ENCODE measurements at regions not wholly inside any gene's neighbourhood (a gene's known extent, or its start where the extent isn't known, plus 50 kb on each side); places are given as distances from the start of the nearest gene placed in this dataset.

- no peak overlapping the region for H3K9ac ChIP-seq (ENCODE audit: low read length)
- H3K36me3 ChIP-seq (ENCODE audit: control insufficient read depth, insufficient read depth, low read length), result no peaks in the 10 kb centered on the region
Measured at GRCh38 chr11:128642571-128642970, 51.3 kb upstream of the FLI1 start.

GRCh38 chr11:128643661-128644317, 50.1 kb upstream of the FLI1 start:
- H3K23ac ChIP-seq (ENCODE audit: low read length), result no peak overlapping the region
- no peak overlapping the region for H3K4ac ChIP-seq (ENCODE audit: low read depth, low read length)
- WGBS (ENCODE audit: extremely low coverage, insufficient coverage, low lambda C conversion rate), result no CpG with 5 or more reads among the region's 12 CpGs

More at GRCh38 chr11:128642571-128642970, 51.3 kb upstream of the FLI1 start:
- DNase-seq, result no peak
- H4K8ac ChIP-seq (ENCODE audit: low read depth, low read length), result no peak overlapping the region
- H3K23ac ChIP-seq (ENCODE audit: low read length), result no peak overlapping the region
- WGBS (ENCODE audit: extremely low coverage, insufficient coverage, low lambda C conversion rate), result no CpG with 5 or more reads among the region's 2 CpGs
- no peak overlapping the region for H3K4ac ChIP-seq (ENCODE audit: low read depth, low read length)
- no peak overlapping the region for H3K27ac ChIP-seq (ENCODE audit: low read depth, low read length)
- H2BK5ac ChIP-seq (ENCODE audit: low read length), result no peak overlapping the region
- no peaks in the 10 kb centered on the region for H3K4me1 ChIP-seq (ENCODE audit: control insufficient read depth, low read depth, low read length)
- H2BK120ac ChIP-seq (ENCODE audit: low read depth, low read length), result no peak overlapping the region
- H4K5ac ChIP-seq (ENCODE audit: low read length), result no peak overlapping the region
- no peak overlapping the region for H3K18ac ChIP-seq (ENCODE audit: low read length)
- H2BK15ac ChIP-seq (replicated peaks; ENCODE audit: low read depth), result no peak overlapping the region
- H3K79me1 ChIP-seq (ENCODE audit: low read length), result no peaks in the 10 kb centered on the region
- H3K27me3 ChIP-seq (ENCODE audit: insufficient read depth, low read length, poor library complexity), result no peaks in the 10 kb centered on the region
- no peak overlapping the region for H3K56ac ChIP-seq (ENCODE audit: low read length)
- H3K4me3 ChIP-seq (ENCODE audit: low read length), result no peak overlapping the region
- H3K4me2 ChIP-seq (ENCODE audit: low read length), result no peak overlapping the region
- no peaks in the 10 kb centered on the region for H3K79me2 ChIP-seq (ENCODE audit: control insufficient read depth, insufficient read depth, low read length)
- H2AK5ac ChIP-seq (ENCODE audit: low read length), result no peak overlapping the region

More at GRCh38 chr11:128643661-128644317, 50.1 kb upstream of the FLI1 start:
- Histone ChIP-seq H3K27me3 (ENCODE audit: insufficient read depth, low read length, poor library complexity) (no peaks in the 10 kb centered on the region), H3K36me3 (ENCODE audit: control insufficient read depth, insufficient read depth, low read length) (no peaks in the 10 kb centered on the region), H3K9ac (ENCODE audit: low read length) (no peak overlapping the region), H4K5ac (ENCODE audit: low read length) (no peak overlapping the region), H3K79me1 (ENCODE audit: low read length) (no peaks in the 10 kb centered on the region), H3K4me3 (ENCODE audit: low read length) (no peak overlapping the region), H3K79me2 (ENCODE audit: control insufficient read depth, insufficient read depth, low read length) (no peaks in the 10 kb centered on the region), H3K27ac (ENCODE audit: low read depth, low read length) (no peak overlapping the region), H3K4me2 (ENCODE audit: low read length) (no peak overlapping the region), H3K56ac (ENCODE audit: low read length) (no peak overlapping the region), H2BK5ac (ENCODE audit: low read length) (no peak overlapping the region), H4K8ac (ENCODE audit: low read depth, low read length) (no peak overlapping the region), H2BK15ac (replicated peaks; ENCODE audit: low read depth) (no peak overlapping the region), H3K4me1 (ENCODE audit: control insufficient read depth, low read depth, low read length) (no peaks in the 10 kb centered on the region), H3K18ac (ENCODE audit: low read length) (no peak overlapping the region), H2AK5ac (ENCODE audit: low read length) (no peak overlapping the region), H2BK120ac (ENCODE audit: low read depth, low read length) (no peak overlapping the region)
- DNase-seq, result peak; percentile 53

Measured in mesendoderm (in vitro differentiated cells).